Stimulated activated naive CD8-positive, alpha-beta T cell treated with anti-CD3 and anti-CD28 coated beads, Interleukin-15, Interleukin-2, amounts not matched to agents 100 U/mL and 50 U/mL, for 24 hours (primary cell): ENCODE measurements at regions not wholly inside any gene's neighbourhood (a gene's known extent, or its start where the extent isn't known, plus 50 kb on each side); places are given as distances from the start of the nearest gene placed in this dataset.
A peak's percentile ranks its signal among the peaks of the same experiment; 100 is the strongest.

Experiments used
- ATAC-seq: fragments of 150-1000 bp; cut with Tn5 transposase; one replicate; pipeline ENCODE4 v1.10.0; 2021
- DNase-seq: peaks from one replicate; pipeline ENCODE4 v3.0.0; 2021

GRCh38 chr7:148472406-148472805, 118.2 kb upstream of the C7orf33 start:
- ATAC-seq (no peak), DNase-seq (no peak)

- DNase-seq (no peak), ATAC-seq (no peak)
Measured at GRCh38 chr7:148473703-148474480, 116.7 kb upstream of the C7orf33 start.

- no peak for ATAC-seq
- DNase-seq: no peak
Measured at GRCh38 chr7:148474481-148475025, 116.0 kb upstream of the C7orf33 start.

- ATAC-seq: no peak
- no peak for DNase-seq
Measured at GRCh38 chr7:148478551-148478950, 112.0 kb upstream of the C7orf33 start.

- ATAC-seq (no peak), DNase-seq (no peak)
Measured at GRCh38 chr7:148480479-148481146, 110.0 kb upstream of the C7orf33 start.

GRCh38 chr7:148481147-148481526, 109.4 kb upstream of the C7orf33 start:
- no peak for DNase-seq
- no peak for ATAC-seq

- DNase-seq (no peak), ATAC-seq (no peak)
Measured at GRCh38 chr7:148481971-148482626, 108.5 kb upstream of the C7orf33 start.

- ATAC-seq (no peak), DNase-seq (no peak)
Measured at GRCh38 chr7:148483515-148484308, 106.9 kb upstream of the C7orf33 start.

- ATAC-seq: no peak
Measured at GRCh38 chr7:148484486-148484885, 106.1 kb upstream of the C7orf33 start.

GRCh38 chr7:148485618-148486017, 104.9 kb upstream of the C7orf33 start:
- DNase-seq (no peak), ATAC-seq (no peak)

More at GRCh38 chr7:148484486-148484885, 106.1 kb upstream of the C7orf33 start:
- no peak for DNase-seq

GRCh38 chr7:148486937-148487336, 103.6 kb upstream of the C7orf33 start:
- ATAC-seq (no peak), DNase-seq (no peak)

- ATAC-seq (no peak), DNase-seq (no peak)
Measured at GRCh38 chr7:148487912-148488311, 102.7 kb upstream of the C7orf33 start.

- no peak for ATAC-seq
Measured at GRCh38 chr7:148489678-148490077, 100.9 kb upstream of the C7orf33 start.

GRCh38 chr7:148492157-148492860, 98.3 kb upstream of the C7orf33 start:
- ATAC-seq (no peak), DNase-seq (no peak)

More at GRCh38 chr7:148489678-148490077, 100.9 kb upstream of the C7orf33 start:
- no peak for DNase-seq

- ATAC-seq: no peak
- DNase-seq: no peak
Measured at GRCh38 chr7:148495605-148496004, 95.0 kb upstream of the C7orf33 start.

GRCh38 chr7:148500978-148501377, 89.6 kb upstream of the C7orf33 start:
- DNase-seq: no peak
- no peak for ATAC-seq

- ATAC-seq: no peak
- no peak for DNase-seq
Measured at GRCh38 chr7:148503900-148504487, 86.6 kb upstream of the C7orf33 start.

- DNase-seq: no peak
- no peak for ATAC-seq
Measured at GRCh38 chr7:148505645-148506375, 84.8 kb upstream of the C7orf33 start.

GRCh38 chr7:148507064-148507573, 83.4 kb upstream of the C7orf33 start:
- ATAC-seq: peak; percentile 92
- DNase-seq: peak; percentile 11

- ATAC-seq (no peak), DNase-seq (peak; percentile 24)
Measured at GRCh38 chr7:148507787-148508186, 82.8 kb upstream of the C7orf33 start.
